Mesenchymal stem cell (in vitro differentiated cells and primary cell): ENCODE measurements at regions not wholly inside any gene's neighbourhood (a gene's known extent, or its start where the extent isn't known, plus 50 kb on each side); places are given as distances from the start of the nearest gene placed in this dataset.

Experiments
- DNase-seq: peaks from one replicate; pipeline ENCODE4 v3.0.0-alpha.2; 2013
- H2AFZ ChIP-seq: one replicate; pipeline ENCODE4 v1.6.1; 2013; ENCODE audit warnings: low read depth, mild to moderate bottlenecking, control low read depth, inconsistent platforms, low read length, moderate library complexity
- H2AK5ac ChIP-seq: 2 replicates; pipeline ENCODE4 v1.6.1; 2013; ENCODE audit warnings: low read length, moderate library complexity, mild to moderate bottlenecking, inconsistent platforms; ENCODE audit not compliant: severe bottlenecking
- H2BK120ac ChIP-seq: one replicate; pipeline ENCODE4 v1.6.1; 2013; ENCODE audit warnings: low read depth, mild to moderate bottlenecking, inconsistent platforms, low read length, moderate library complexity
- H2BK12ac ChIP-seq, 2 experiments: one replicate each; pipeline ENCODE4 v1.6.1; 2013; ENCODE audit warnings: inconsistent platforms in 2 of 2, low read length in 2 of 2, mild to moderate bottlenecking in 2 of 2, moderate library complexity in 2 of 2, control low read depth in 1 of 2
- H2BK15ac ChIP-seq: one replicate; pipeline ENCODE4 v1.6.1; 2013; ENCODE audit warnings: mild to moderate bottlenecking, low read depth, inconsistent platforms; ENCODE audit not compliant: poor library complexity, severe bottlenecking
- H2BK5ac ChIP-seq: 2 replicates; pipeline ENCODE4 v1.6.1; 2013; ENCODE audit warnings: low read depth, mild to moderate bottlenecking, low read length, control low read depth, inconsistent platforms; ENCODE audit not compliant: poor library complexity, severe bottlenecking
- H3K14ac ChIP-seq, 2 experiments: one replicate each; pipeline ENCODE4 v1.6.1; 2013; ENCODE audit warnings: inconsistent platforms in 2 of 2, low read length in 2 of 2, control low read depth in 1 of 2, mild to moderate bottlenecking in 1 of 2, moderate library complexity in 1 of 2
- H3K18ac ChIP-seq, 2 experiments: one replicate each; pipeline ENCODE4 v1.6.1; 2013; ENCODE audit warnings: inconsistent platforms in 2 of 2, low read length in 2 of 2, control low read depth in 1 of 2, low read depth in 1 of 2, mild to moderate bottlenecking in 1 of 2
- H3K23ac ChIP-seq, 2 experiments: one replicate each; pipeline ENCODE4 v1.6.1; 2013; ENCODE audit warnings: inconsistent platforms in 2 of 2, low read length in 2 of 2, mild to moderate bottlenecking in 2 of 2, moderate library complexity in 2 of 2, control low read depth in 1 of 2
- H3K27ac ChIP-seq: 2 replicates; pipeline ENCODE4 v1.5.1; 2013; ENCODE audit warnings: mild to moderate bottlenecking, moderate library complexity, low read length, control low read depth, inconsistent platforms; ENCODE audit not compliant: poor library complexity, severe bottlenecking
- H3K27me3 ChIP-seq, 2 experiments: 2 replicates each; pipeline versions ENCODE4 v1.6.1 to v1.7.0; 2013; ENCODE audit warnings: low read length in 2 of 2, mild to moderate bottlenecking in 2 of 2, moderate library complexity in 2 of 2, control low read depth in 1 of 2, inconsistent platforms in 1 of 2; ENCODE audit not compliant: control insufficient read depth in 1 of 2, insufficient read depth in 1 of 2
- H3K36me3 ChIP-seq, 2 experiments: 2 replicates each; pipeline versions ENCODE4 v1.6.1 to v1.7.0; 2013; ENCODE audit warnings: low read length in 2 of 2, control low read depth in 1 of 2, inconsistent platforms in 1 of 2, low read depth in 1 of 2, mild to moderate bottlenecking in 1 of 2; ENCODE audit not compliant: insufficient read depth in 2 of 2, control insufficient read depth in 1 of 2
- H3K4ac ChIP-seq, 2 experiments: one replicate each; pipeline ENCODE4 v1.6.1; 2013; ENCODE audit warnings: inconsistent platforms in 2 of 2, low read length in 2 of 2, mild to moderate bottlenecking in 2 of 2, moderate library complexity in 2 of 2, control low read depth in 1 of 2, low read depth in 1 of 2
- H3K4me1 ChIP-seq: 2 replicates; pipeline ENCODE4 v1.6.1; 2013; ENCODE audit warnings: low read depth, low read length, control low read depth; ENCODE audit not compliant: control insufficient read depth, insufficient read depth
- H3K4me2 ChIP-seq: 2 replicates; pipeline ENCODE4 v1.6.1; 2013; ENCODE audit warnings: low read length, mild to moderate bottlenecking, inconsistent platforms; ENCODE audit not compliant: poor library complexity, severe bottlenecking
- H3K4me3 ChIP-seq, 2 experiments: 2 replicates each; pipeline versions ENCODE4 v1.5.1 to v1.7.0; 2013; ENCODE audit warnings: low read length in 2 of 2, mild to moderate bottlenecking in 2 of 2, control low read depth in 1 of 2, low read depth in 1 of 2; ENCODE audit not compliant: insufficient read depth in 1 of 2
- H3K79me1 ChIP-seq: replicated peaks from 2 replicates; pipeline ENCODE4 v1.6.1; 2013; ENCODE audit warnings: mild to moderate bottlenecking, control low read depth, low read length, inconsistent platforms; ENCODE audit not compliant: poor library complexity, severe bottlenecking
- H3K9ac ChIP-seq: 2 replicates; pipeline ENCODE4 v1.7.0; 2013; ENCODE audit warnings: mild to moderate bottlenecking, low read length, moderate library complexity
- H3K9me3 ChIP-seq: 2 replicates; pipeline ENCODE4 v1.7.0; 2013; ENCODE audit warnings: mild to moderate bottlenecking, low read length; ENCODE audit not compliant: control insufficient read depth
- H4K8ac ChIP-seq: one replicate; pipeline ENCODE4 v1.6.1; 2013; ENCODE audit warnings: inconsistent platforms, mild to moderate bottlenecking, low read length, moderate library complexity
- H4K91ac ChIP-seq: one replicate; pipeline ENCODE4 v1.6.1; 2013; ENCODE audit warnings: mild to moderate bottlenecking, low read length, inconsistent platforms
- WGBS: methylation state at CpG from one replicate; pipeline ENCODE4 v1.1.7; 2013; ENCODE audit warnings: mixed read lengths; 5-methylcytosine and 5-hydroxymethylcytosine counted together

GRCh38 chr4:149245333-149245732 is 570.3 kb downstream of the IQCM start:
- Histone ChIP-seq H2BK15ac (no peak overlapping the region), H3K9me3 (no peaks in the 10 kb centered on the region), H3K36me3 (no peaks in the 10 kb centered on the region), H3K4me1 (no peaks in the 10 kb centered on the region), H3K4ac (no peak overlapping the region), H3K18ac (no peak overlapping the region), H3K23ac (no peak overlapping the region), H2AFZ (no peak overlapping the region), H3K4me3 (no peak overlapping the region), H2BK12ac (no peak overlapping the region), H2BK120ac (no peak overlapping the region), H2AK5ac (no peak overlapping the region), H3K14ac (no peak overlapping the region), H4K91ac (no peak overlapping the region), H3K9ac (no peak overlapping the region), H3K27ac (no peak overlapping the region), H3K79me1 (no peaks in the 10 kb centered on the region), H3K4me2 (no peak overlapping the region), H3K27me3 (no peaks in the 10 kb centered on the region), H2BK5ac (no peak overlapping the region), H4K8ac (no peak overlapping the region)
- DNase-seq: no peak
- 20% methylated on average over 1 of the region's 1 CpG for WGBS

DNA sequence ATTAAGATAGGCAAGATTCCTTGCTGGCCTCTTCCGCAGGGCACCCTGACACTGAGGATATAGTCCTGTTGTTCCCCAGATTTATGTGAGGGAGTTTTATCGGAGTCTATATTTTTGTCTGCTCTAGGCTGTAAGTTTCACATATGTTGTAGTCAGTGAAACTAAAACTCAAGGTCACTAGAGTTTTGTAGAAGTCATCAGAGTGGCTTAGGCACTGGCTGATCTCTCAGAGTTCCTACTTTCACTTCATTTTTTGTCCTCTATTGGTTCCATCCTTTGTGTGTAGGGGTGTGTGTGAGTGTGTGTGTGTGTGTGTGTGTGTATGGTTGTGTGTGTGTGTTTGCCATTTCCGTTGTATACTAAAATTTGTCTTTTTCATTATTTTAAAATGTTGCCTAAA is 577.5 kb downstream of the IQCM start:
- no peaks in the 10 kb centered on the region for H3K9me3 ChIP-seq

GRCh38 chr4:149234798-149235197 is 580.8 kb downstream of the IQCM start:
- Histone ChIP-seq H3K14ac (no peak overlapping the region), H3K9ac (no peak overlapping the region), H2BK12ac (no peak overlapping the region), H3K18ac (no peak overlapping the region), H3K4me1 (no peaks in the 10 kb centered on the region), H3K27ac (no peak overlapping the region), H3K27me3 (no peaks in the 10 kb centered on the region), H3K4me3 (no peak overlapping the region), H3K23ac (no peak overlapping the region), H3K79me1 (no peaks in the 10 kb centered on the region), H2BK5ac (no peak overlapping the region), H4K8ac (no peak overlapping the region), H3K9me3 (no peaks in the 10 kb centered on the region), H2AFZ (no peak overlapping the region), H3K36me3 (no peaks in the 10 kb centered on the region), H3K4ac (no peak overlapping the region), H2AK5ac (no peak overlapping the region), H4K91ac (no peak overlapping the region), H2BK15ac (no peak overlapping the region), H2BK120ac (no peak overlapping the region), H3K4me2 (no peak overlapping the region)
- no peak for DNase-seq
- no CpG with 5 or more reads among the region's 1 CpG for WGBS

More for the DNA sequence above, 577.5 kb downstream of the IQCM start:
- Histone ChIP-seq H2BK12ac (no peak overlapping the region), H2BK5ac (no peak overlapping the region), H3K4me1 (no peaks in the 10 kb centered on the region), H2BK15ac (no peak overlapping the region), H3K4me2 (no peak overlapping the region), H3K9ac (no peak overlapping the region), H4K91ac (no peak overlapping the region), H2AK5ac (no peak overlapping the region), H4K8ac (no peak overlapping the region), H3K27ac (no peak overlapping the region), H3K4ac (no peak overlapping the region), H3K18ac (no peak overlapping the region), H3K27me3 (no peaks in the 10 kb centered on the region), H3K4me3 (no peak overlapping the region), H3K14ac (no peak overlapping the region), H2BK120ac (no peak overlapping the region), H3K79me1 (no peaks in the 10 kb centered on the region), H3K36me3 (no peaks in the 10 kb centered on the region), H3K23ac (no peak overlapping the region), H2AFZ (no peak overlapping the region)
- no peak for DNase-seq
- 87% methylated on average over 2 of the region's 3 CpGs for WGBS

GRCh38 chr4:149223659-149224058 is 592.0 kb downstream of the IQCM start:
- Histone ChIP-seq H3K4me3 (no peak overlapping the region), H2AFZ (no peak overlapping the region), H2BK15ac (no peak overlapping the region), H4K8ac (no peak overlapping the region), H3K36me3 (no peaks in the 10 kb centered on the region), H3K23ac (no peak overlapping the region), H3K14ac (no peak overlapping the region), H2AK5ac (no peak overlapping the region), H3K4me2 (no peak overlapping the region), H2BK12ac (no peak overlapping the region), H3K79me1 (no peaks in the 10 kb centered on the region), H2BK120ac (no peak overlapping the region), H3K4ac (no peak overlapping the region), H3K18ac (no peak overlapping the region), H3K27ac (no peak overlapping the region), H3K9ac (no peak overlapping the region), H3K27me3 (no peaks in the 10 kb centered on the region), H4K91ac (no peak overlapping the region), H2BK5ac (no peak overlapping the region), H3K9me3 (peaks cover 33% of the 10 kb centered on the region), H3K4me1 (no peaks in the 10 kb centered on the region)
- no peak for DNase-seq
